Right lobe of liver (tissue), 4 donors: ENCODE measurements at regions not wholly inside any gene's neighbourhood (a gene's known extent, or its start where the extent isn't known, plus 50 kb on each side); places are given as distances from the start of the nearest gene placed in this dataset.

Source experiments
- CTCF ChIP-seq, 4 donors: fragments of 200-600 bp in 3 of 4; fragments of 450-650 bp in 1 of 4; IDR thresholded peaks; one replicate each; pipeline versions ENCODE4 v1.5.1 to v1.8.0; 2016 to 2022; ENCODE audit warnings: antibody characterized with exemption in 4 of 4, mild to moderate bottlenecking in 2 of 4
- POLR2A ChIP-seq: fragments of 450-650 bp; IDR thresholded peaks from one replicate; pipeline ENCODE4 v1.6.1; 2017; ENCODE audit warnings: antibody characterized with exemption, mild to moderate bottlenecking
- donor health status: DM: no; HTN: no; CAD: no.
- donor health status: DM: no; HTN: no; CAD: no.
- donor health status: DM: no; HTN: yes; CAD: no.

- TF ChIP-seq CTCF (IDR thresholded peaks at IDR 0.05) (no peak), POLR2A (no peak)
Observed at GRCh38 chr12:22826026-22826425, 201.1 kb downstream of the ETNK1 start.
